Lower leg skin (tissue), 3 donors: ENCODE measurements at regions not wholly inside any gene's neighbourhood (a gene's known extent, or its start where the extent isn't known, plus 50 kb on each side); places are given as distances from the start of the nearest gene placed in this dataset.

Source experiments
- CTCF ChIP-seq, 3 donors: fragments of 450-650 bp; IDR thresholded peaks; one replicate each; pipeline ENCODE4 v1.5.1; 2016; ENCODE audit warnings: antibody characterized with exemption in 3 of 3, mild to moderate bottlenecking in 3 of 3, moderate library complexity in 2 of 3
- POLR2A ChIP-seq, 2 donors: fragments of 450-650 bp; IDR thresholded peaks; one replicate each; pipeline ENCODE4 v1.6.1; 2016 to 2017; ENCODE audit warnings: antibody characterized with exemption in 2 of 2, mild to moderate bottlenecking in 1 of 2, moderate library complexity in 1 of 2

- TF ChIP-seq CTCF (IDR thresholded peaks at IDR 0.05) (no peak), POLR2A (IDR thresholded peaks at IDR 0.05) (no peak)
Measured at GRCh38 chr3:177960014-177960413, 576.2 kb upstream of the KCNMB2 start.
